ENCODE measurements at regions not wholly inside any gene's neighbourhood (a gene's known extent, or its start where the extent isn't known, plus 50 kb on each side); places are given as distances from the start of the nearest gene placed in this dataset.

- no peak for TF ChIP-seq CTCF (IDR thresholded peaks at IDR 0.05; ENCODE audit: extremely low read depth, missing control alignments)
- DNase-seq (ENCODE audit: low spot score), result no peak
These were observed 282.6 kb downstream of the SPATA31D1 start for GRCh38 chr9:82271106-82271561.

- no peak for DNase-seq (ENCODE audit: low spot score)
These were observed 284.5 kb downstream of the SPATA31D1 start for GRCh38 chr9:82273121-82273520.

GRCh38 chr9:82275258-82275927, 286.8 kb downstream of the SPATA31D1 start:
- no peak for TF ChIP-seq CTCF (IDR thresholded peaks at IDR 0.05; ENCODE audit: extremely low read depth, missing control alignments)

More at GRCh38 chr9:82273121-82273520, 284.5 kb downstream of the SPATA31D1 start:
- no peak for TF ChIP-seq CTCF (IDR thresholded peaks at IDR 0.05; ENCODE audit: extremely low read depth, missing control alignments)

GRCh38 chr9:82281066-82281465, 292.5 kb downstream of the SPATA31D1 start:
- DNase-seq (ENCODE audit: low spot score), result no peak
- no peak for TF ChIP-seq CTCF (IDR thresholded peaks at IDR 0.05; ENCODE audit: extremely low read depth, missing control alignments)

More at GRCh38 chr9:82275258-82275927, 286.8 kb downstream of the SPATA31D1 start:
- no peak for DNase-seq (ENCODE audit: low spot score)

GRCh38 chr9:82284758-82285157, 296.2 kb downstream of the SPATA31D1 start:
- DNase-seq (ENCODE audit: low spot score), result no peak
- TF ChIP-seq CTCF (IDR thresholded peaks at IDR 0.05; ENCODE audit: extremely low read depth, missing control alignments), result no peak

GRCh38 chr9:82295181-82295580, 306.6 kb downstream of the SPATA31D1 start:
- no peak for TF ChIP-seq CTCF (IDR thresholded peaks at IDR 0.05; ENCODE audit: extremely low read depth, missing control alignments)
- no peak for DNase-seq (ENCODE audit: low spot score)

GRCh38 chr9:82299870-82300269, 311.3 kb downstream of the SPATA31D1 start:
- no peak for DNase-seq (ENCODE audit: low spot score)
- no peak for TF ChIP-seq CTCF (IDR thresholded peaks at IDR 0.05; ENCODE audit: extremely low read depth, missing control alignments)

All from GM20000 (cell line).